Naive thymus-derived CD4-positive, alpha-beta T cell (primary cell): ENCODE measurements at regions not wholly inside any gene's neighbourhood (a gene's known extent, or its start where the extent isn't known, plus 50 kb on each side); places are given as distances from the start of the nearest gene placed in this dataset.

Experiments
- ATAC-seq: fragments of 150-1000 bp; cut with Tn5 transposase; 2 replicates; pipeline ENCODE4 v1.10.0; 2021; ENCODE audit warnings: mild to moderate bottlenecking, moderate library complexity
- CTCF ChIA-PET: fragments of 350-600 bp; sonication (Branson Sonifier 250); formaldehyde crosslinking; loops from one replicate; lab custom pipeline; 2021; ENCODE audit warnings: antibody characterized with exemption; lab: Charles Lee
- POLR2A ChIA-PET: fragments of 350-600 bp; sonication (Branson Sonifier 250); formaldehyde crosslinking; loops from one replicate; lab custom pipeline; 2021; ENCODE audit warnings: antibody characterized with exemption, inconsistent platforms; lab: Charles Lee
- DNase-seq, 9 donors: peaks; one replicate each; pipeline versions ENCODE4 v3.0.0 to v3.0.0-alpha.2; 2020 to 2022; ENCODE audit warnings: mixed read lengths in 1 of 9
- H3K27ac ChIP-seq: one replicate; pipeline ENCODE4 v1.7.0; 2013; ENCODE audit warnings: mild to moderate bottlenecking, low read depth, low read length, moderate library complexity
- H3K27me3 ChIP-seq, 2 donors: one replicate each; pipeline ENCODE4 v1.7.0; 2013; ENCODE audit warnings: low read length in 2 of 2, mild to moderate bottlenecking in 2 of 2, moderate library complexity in 2 of 2; ENCODE audit not compliant: control insufficient read depth in 2 of 2, insufficient read depth in 2 of 2
- H3K36me3 ChIP-seq, 3 experiments: 1 replicate in 2 of 3; 2 replicates in 1 of 3; pipeline ENCODE4 v1.7.0; 2013; ENCODE audit warnings: low read length in 3 of 3, mild to moderate bottlenecking in 3 of 3, moderate library complexity in 1 of 3; ENCODE audit not compliant: insufficient read depth in 3 of 3, control insufficient read depth in 2 of 3
- H3K4me1 ChIP-seq, 2 donors: one replicate each; pipeline ENCODE4 v1.7.0; 2013; ENCODE audit warnings: low read length in 2 of 2, mild to moderate bottlenecking in 2 of 2, moderate library complexity in 1 of 2; ENCODE audit not compliant: control insufficient read depth in 2 of 2, insufficient read depth in 2 of 2
- H3K4me3 ChIP-seq: 2 replicates; pipeline ENCODE4 v1.7.0; 2013; ENCODE audit warnings: mild to moderate bottlenecking, low read length
- H3K9me3 ChIP-seq, 3 experiments: 1 replicate in 2 of 3; 2 replicates in 1 of 3; pipeline ENCODE4 v1.7.0; 2013; ENCODE audit warnings: low read length in 3 of 3; ENCODE audit not compliant: control insufficient read depth in 2 of 3
- H3K27ac Mint-ChIP-seq, 9 donors: one replicate each; pipeline ENCODE4 v1.8.0; 2020 to 2022; ENCODE audit warnings: mixed read lengths in 9 of 9, mild to moderate bottlenecking in 8 of 9, moderate library complexity in 5 of 9, inconsistent platforms in 2 of 9
- H3K27me3 Mint-ChIP-seq, 5 donors: one replicate each; pipeline ENCODE4 v1.8.0; 2021 to 2022; ENCODE audit warnings: mixed read lengths in 5 of 5, mild to moderate bottlenecking in 1 of 5
- H3K36me3 Mint-ChIP-seq, 5 donors: one replicate each; pipeline ENCODE4 v1.8.0; 2020 to 2022; ENCODE audit warnings: mixed read lengths in 5 of 5, mild to moderate bottlenecking in 3 of 5, inconsistent platforms in 1 of 5
- H3K4me1 Mint-ChIP-seq, 7 donors: one replicate each; pipeline ENCODE4 v1.8.0; 2020 to 2022; ENCODE audit warnings: mixed read lengths in 7 of 7, mild to moderate bottlenecking in 3 of 7, inconsistent platforms in 1 of 7
- H3K4me3 Mint-ChIP-seq, 10 donors: one replicate each; pipeline ENCODE4 v1.8.0; 2020 to 2022; ENCODE audit warnings: mild to moderate bottlenecking in 10 of 10, mixed read lengths in 10 of 10, moderate library complexity in 6 of 10, inconsistent platforms in 2 of 10
- H3K9me3 Mint-ChIP-seq, 11 donors: one replicate each; pipeline ENCODE4 v1.8.0; 2020 to 2022; ENCODE audit warnings: mixed read lengths in 11 of 11, mild to moderate bottlenecking in 4 of 11, inconsistent platforms in 1 of 11, moderate library complexity in 1 of 11
- intact Hi-C, 2 donors: fragments of 100-400 bp; cut with micrococcal nuclease; formaldehyde crosslinking; loops; one replicate each; pipeline ENCODE4 v1.15.1; 2023

GRCh38 chr11:71183878-71184277 is 68.5 kb downstream of the SHANK2 start:
- ChIA-PET CTCF (no interaction called here), POLR2A (no interaction called here)
- no peak overlapping the region for H3K4me3 ChIP-seq
- peaks cover 5 to 23% (median 17%) of the 10 kb centered on the region in 5 donors for H3K27me3 Mint-ChIP-seq
- H3K36me3 ChIP-seq, result no peaks in the 10 kb centered on the region
- no peaks in the 10 kb centered on the region for H3K27me3 ChIP-seq
- no peaks in the 10 kb centered on the region for H3K9me3 ChIP-seq
- no peak for DNase-seq
- H3K4me1 ChIP-seq, result no peaks in the 10 kb centered on the region
- intact Hi-C loops, result no loop called here
- H3K4me3 Mint-ChIP-seq, result no peak overlapping the region
- ATAC-seq, result no peak
- no peaks in the 10 kb centered on the region for H3K4me1 Mint-ChIP-seq
- no peak overlapping the region for H3K27ac Mint-ChIP-seq
- H3K9me3 Mint-ChIP-seq, result peaks cover 0 to 7% (median 0%) of the 10 kb centered on the region in 11 donors
- no peak overlapping the region for H3K27ac ChIP-seq
- H3K36me3 Mint-ChIP-seq, result no peaks in the 10 kb centered on the region

DNA sequence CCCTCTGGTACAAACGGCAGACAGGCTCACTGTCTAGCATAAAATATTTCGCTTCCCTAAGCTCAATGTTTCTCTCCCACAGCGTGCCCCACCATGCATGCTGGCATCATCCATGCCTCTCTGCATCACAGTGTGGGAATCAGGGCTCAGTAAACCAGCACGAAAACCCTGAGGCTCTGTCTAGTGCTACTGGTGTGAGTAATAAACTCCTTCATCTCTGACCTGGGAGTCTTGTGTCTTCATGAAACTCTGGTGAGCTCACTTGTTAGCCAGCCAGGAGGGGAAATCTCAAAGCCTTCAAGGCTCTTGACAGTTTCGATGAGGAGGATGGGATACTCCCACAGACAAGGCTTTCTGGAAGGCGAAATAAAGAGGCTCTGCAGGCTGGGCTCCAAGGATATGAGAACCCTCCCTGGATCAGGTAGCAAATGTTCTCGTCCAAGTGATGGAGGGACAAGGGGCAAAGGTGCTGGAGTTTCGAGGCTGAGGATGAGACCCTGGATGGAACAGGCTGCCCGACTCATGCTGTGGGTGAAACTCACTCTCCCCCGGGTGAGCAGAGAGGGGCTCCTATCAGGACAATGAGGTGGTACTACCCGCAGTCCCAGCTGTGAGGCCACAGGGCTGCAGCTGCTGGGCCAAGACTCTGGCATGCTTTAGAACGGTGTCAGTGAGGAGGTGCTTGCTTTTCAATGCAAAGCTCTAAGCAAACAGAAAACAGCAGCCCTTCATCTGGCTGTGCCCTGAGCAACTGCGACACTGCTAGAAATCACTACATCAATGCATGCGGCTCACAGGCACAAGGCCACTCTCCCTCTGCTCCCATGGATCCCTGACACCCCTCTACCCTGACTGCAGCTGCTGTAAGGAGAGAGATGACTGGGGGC is 69.3 kb downstream of the SHANK2 start:
- Mint-ChIP-seq H3K4me3 (no peak overlapping the region), H3K27ac (no peak overlapping the region), H3K4me1 (no peaks in the 10 kb centered on the region), H3K27me3 (peaks cover 5 to 20% (median 17%) of the 10 kb centered on the region in 5 donors), H3K9me3 (peaks cover 0 to 7% (median 0%) of the 10 kb centered on the region in 11 donors), H3K36me3 (no peaks in the 10 kb centered on the region)
- intact Hi-C loops, result no loop called here
- no peak overlapping the region for H3K27ac ChIP-seq
- ChIA-PET CTCF (interaction anchor here (0.7 kb wide), 1 partner anchor 260 kb away, joined by 3 read pairs; no protein-coding TSS in a partner anchor), POLR2A (no interaction called here)
- H3K27me3 ChIP-seq, result no peaks in the 10 kb centered on the region
- H3K4me1 ChIP-seq, result no peaks in the 10 kb centered on the region
- H3K36me3 ChIP-seq, result no peaks in the 10 kb centered on the region
- H3K9me3 ChIP-seq, result no peaks in the 10 kb centered on the region
- H3K4me3 ChIP-seq, result no peak overlapping the region
- DNase-seq, result no peak
- no peak for ATAC-seq

DNA sequence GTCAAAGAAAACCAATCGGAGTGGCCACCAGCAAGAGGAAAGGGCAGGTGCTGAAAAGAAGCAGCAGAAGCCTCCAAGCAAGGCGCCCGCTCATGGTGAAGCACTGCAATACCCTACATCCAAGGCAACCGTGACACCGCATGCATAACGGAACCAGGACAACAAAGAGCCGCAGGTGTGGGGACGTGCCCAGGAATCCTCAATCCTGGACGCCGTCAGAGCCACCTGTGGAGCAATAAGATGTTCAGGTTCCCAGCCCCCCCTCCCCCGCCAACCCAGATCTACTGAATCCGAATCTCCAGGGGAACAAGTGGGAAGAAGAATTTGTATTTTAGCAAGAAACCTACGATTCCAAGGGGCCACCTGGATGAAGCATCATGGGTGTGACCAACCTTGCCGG is 70.8 kb downstream of the SHANK2 start:
- H3K27me3 ChIP-seq, result no peaks in the 10 kb centered on the region
- H3K9me3 ChIP-seq, result no peaks in the 10 kb centered on the region
- intact Hi-C loops, result no loop called here
- no peak overlapping the region for H3K27ac ChIP-seq
- H3K27me3 Mint-ChIP-seq, result peaks cover 9 to 26% (median 20%) of the 10 kb centered on the region in 5 donors
- ATAC-seq, result no peak
- POLR2A ChIA-PET, result no interaction called here
- no peaks in the 10 kb centered on the region for H3K36me3 Mint-ChIP-seq
- H3K4me1 ChIP-seq, result no peaks in the 10 kb centered on the region
- no peak overlapping the region for H3K4me3 Mint-ChIP-seq
- H3K9me3 Mint-ChIP-seq, result peaks cover 0 to 10% (median 5%) of the 10 kb centered on the region in 11 donors
- H3K4me1 Mint-ChIP-seq, result no peaks in the 10 kb centered on the region
- no peak overlapping the region for H3K27ac Mint-ChIP-seq
- no peak for DNase-seq
- CTCF ChIA-PET, result no interaction called here
- no peaks in the 10 kb centered on the region for H3K36me3 ChIP-seq
- H3K4me3 ChIP-seq, result no peak overlapping the region

GRCh38 chr11:71180694-71181470 is 71.5 kb downstream of the SHANK2 start:
- ATAC-seq (no peak), DNase-seq (no peak)
- H3K4me1 ChIP-seq, result no peaks in the 10 kb centered on the region
- Mint-ChIP-seq H3K4me1 (no peaks in the 10 kb centered on the region), H3K27ac (no peak overlapping the region), H3K36me3 (no peaks in the 10 kb centered on the region), H3K27me3 (peaks cover 9 to 26% (median 20%) of the 10 kb centered on the region in 5 donors), H3K9me3 (peaks cover 2 to 16% (median 8%) of the 10 kb centered on the region in 11 donors), H3K4me3 (no peak overlapping the region)
- no peaks in the 10 kb centered on the region for H3K9me3 ChIP-seq
- H3K36me3 ChIP-seq, result no peaks in the 10 kb centered on the region
- no peak overlapping the region for H3K27ac ChIP-seq
- no peak overlapping the region for H3K4me3 ChIP-seq
- POLR2A ChIA-PET, result no interaction called here
- H3K27me3 ChIP-seq, result no peaks in the 10 kb centered on the region
- intact Hi-C loops, result no loop called here
- CTCF ChIA-PET, result no interaction called here

DNA sequence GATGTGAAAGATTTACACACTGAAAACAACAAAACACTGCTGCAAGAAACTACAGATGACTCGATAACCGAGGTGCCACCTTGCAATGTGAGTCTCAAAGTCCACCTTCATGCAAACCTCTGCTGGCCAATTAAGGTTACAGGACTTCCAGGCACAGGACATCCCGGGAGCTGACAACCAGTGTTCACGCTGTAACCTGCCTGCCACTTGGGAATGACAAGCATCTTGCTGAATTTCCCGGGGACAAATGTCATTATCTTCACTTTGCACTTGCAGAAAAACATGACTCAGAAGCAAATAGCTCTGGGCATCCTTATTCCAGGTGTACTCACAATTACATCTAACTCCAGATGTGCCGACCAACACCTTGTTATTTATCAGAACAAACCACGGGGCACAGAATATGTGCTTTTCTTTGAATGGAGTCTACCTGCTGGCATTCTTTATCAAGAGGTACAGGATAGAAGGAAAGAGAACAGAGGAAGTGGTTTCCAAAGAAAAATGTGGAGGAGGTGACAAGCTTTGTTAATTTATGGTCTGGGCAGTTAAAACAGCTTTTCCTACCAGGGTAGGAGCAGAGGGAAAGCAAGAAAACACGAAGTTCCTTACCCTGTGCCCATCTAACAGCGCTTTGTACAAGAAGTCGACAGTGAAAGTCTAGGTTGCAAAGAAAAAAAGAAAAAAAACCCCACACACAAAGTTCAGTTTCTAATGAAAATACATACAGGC is 72.3 kb downstream of the SHANK2 start:
- H3K36me3 ChIP-seq, result no peaks in the 10 kb centered on the region
- no peak overlapping the region for H3K4me3 Mint-ChIP-seq
- DNase-seq (no peak), ATAC-seq (no peak)
- no peaks in the 10 kb centered on the region for H3K4me1 Mint-ChIP-seq
- H3K27ac ChIP-seq, result no peak overlapping the region
- H3K9me3 Mint-ChIP-seq, result peaks cover 5 to 22% (median 12%) of the 10 kb centered on the region in 11 donors
- H3K27me3 Mint-ChIP-seq, result peaks cover 9 to 31% (median 25%) of the 10 kb centered on the region in 5 donors
- CTCF ChIA-PET, result no interaction called here
- H3K36me3 Mint-ChIP-seq, result peaks cover 0 to 3% (median 0%) of the 10 kb centered on the region in 5 donors
- no peaks in the 10 kb centered on the region for H3K9me3 ChIP-seq
- no peak overlapping the region for H3K27ac Mint-ChIP-seq
- POLR2A ChIA-PET, result no interaction called here
- no peaks in the 10 kb centered on the region for H3K4me1 ChIP-seq
- no peaks in the 10 kb centered on the region for H3K27me3 ChIP-seq
- intact Hi-C loops, result no loop called here
- no peak overlapping the region for H3K4me3 ChIP-seq

- DNase-seq (no peak), ATAC-seq (no peak)
- peaks cover 5 to 32% (median 13%) of the 10 kb centered on the region in 11 donors for H3K9me3 Mint-ChIP-seq
- POLR2A ChIA-PET, result no interaction called here
- no peaks in the 10 kb centered on the region for H3K4me1 ChIP-seq
- H3K9me3 ChIP-seq, result no peaks in the 10 kb centered on the region
- H3K27me3 Mint-ChIP-seq, result peaks cover 9 to 44% (median 34%) of the 10 kb centered on the region in 5 donors
- no peaks in the 10 kb centered on the region for H3K4me1 Mint-ChIP-seq
- no peak overlapping the region for H3K4me3 ChIP-seq
- H3K4me3 Mint-ChIP-seq, result no peak overlapping the region
- no peak overlapping the region for H3K27ac Mint-ChIP-seq
- H3K27me3 ChIP-seq, result no peaks in the 10 kb centered on the region
- peaks cover 0 to 4% (median 0%) of the 10 kb centered on the region in 5 donors for H3K36me3 Mint-ChIP-seq
- intact Hi-C loops, result no loop called here
- H3K36me3 ChIP-seq, result no peaks in the 10 kb centered on the region
- CTCF ChIA-PET, result no interaction called here
- no peak overlapping the region for H3K27ac ChIP-seq
These were observed 74.3 kb downstream of the SHANK2 start for GRCh38 chr11:71178076-71178475.
